ENCODE measurements at regions not wholly inside any gene's neighbourhood (a gene's known extent, or its start where the extent isn't known, plus 50 kb on each side); places are given as distances from the start of the nearest gene placed in this dataset.

GRCh38 chr6:40336296-40336695 is 250.9 kb downstream of the LRFN2 start:
- Histone ChIP-seq H3K9me3 (no peaks in the 10 kb centered on the region), H3K27ac (no peak overlapping the region), H3K4me1 (ENCODE audit: insufficient read depth) (no peaks in the 10 kb centered on the region), H3K27me3 (no peaks in the 10 kb centered on the region), H3K36me3 (no peaks in the 10 kb centered on the region), H3K4me3 (no peak overlapping the region)
- intact Hi-C loops (cut with DNase I): loop anchor here in 1 of 4 donors (10.0 kb wide), 1 partner anchor 699 kb away; the partner anchor contains the start of gene UNC5CL
- TF ChIP-seq, protein P1, sequence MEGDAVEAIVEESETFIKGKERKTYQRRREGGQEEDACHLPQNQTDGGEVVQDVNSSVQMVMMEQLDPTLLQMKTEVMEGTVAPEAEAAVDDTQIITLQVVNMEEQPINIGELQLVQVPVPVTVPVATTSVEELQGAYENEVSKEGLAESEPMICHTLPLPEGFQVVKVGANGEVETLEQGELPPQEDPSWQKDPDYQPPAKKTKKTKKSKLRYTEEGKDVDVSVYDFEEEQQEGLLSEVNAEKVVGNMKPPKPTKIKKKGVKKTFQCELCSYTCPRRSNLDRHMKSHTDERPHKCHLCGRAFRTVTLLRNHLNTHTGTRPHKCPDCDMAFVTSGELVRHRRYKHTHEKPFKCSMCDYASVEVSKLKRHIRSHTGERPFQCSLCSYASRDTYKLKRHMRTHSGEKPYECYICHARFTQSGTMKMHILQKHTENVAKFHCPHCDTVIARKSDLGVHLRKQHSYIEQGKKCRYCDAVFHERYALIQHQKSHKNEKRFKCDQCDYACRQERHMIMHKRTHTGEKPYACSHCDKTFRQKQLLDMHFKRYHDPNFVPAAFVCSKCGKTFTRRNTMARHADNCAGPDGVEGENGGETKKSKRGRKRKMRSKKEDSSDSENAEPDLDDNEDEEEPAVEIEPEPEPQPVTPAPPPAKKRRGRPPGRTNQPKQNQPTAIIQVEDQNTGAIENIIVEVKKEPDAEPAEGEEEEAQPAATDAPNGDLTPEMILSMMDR (IDR thresholded peaks at IDR 0.05): no peak
- no peak for DNase-seq
- WGBS, 3 donors: 75 to 90% (median 86%) methylated on average over 1 of the region's 1 CpG

- H3K36me3 ChIP-seq: no peaks in the 10 kb centered on the region
- no peak overlapping the region for H3K4me3 ChIP-seq
- no peak overlapping the region for H3K27ac ChIP-seq
- TF ChIP-seq, protein P1 (IDR thresholded peaks at IDR 0.05): no peak
- no peak for TF ChIP-seq EP300 (IDR thresholded peaks at IDR 0.05)
- TF ChIP-seq POLR2A (IDR thresholded peaks at IDR 0.05): no peak
- H3K27me3 ChIP-seq: no peaks in the 10 kb centered on the region
- intact Hi-C loops (cut with DNase I): loop anchor here in 1 of 4 donors (10.0 kb wide), 1 partner anchor 700 kb away; the partner anchor contains the start of gene UNC5CL
- H3K4me1 ChIP-seq (ENCODE audit: insufficient read depth): no peaks in the 10 kb centered on the region
- no peak for DNase-seq
- H3K9me3 ChIP-seq: no peaks in the 10 kb centered on the region
- WGBS, 3 donors: 53 to 56% (median 55%) methylated on average over 5 of the region's 5 CpGs
These were observed 252.5 kb downstream of the LRFN2 start for GRCh38 chr6:40334496-40335270.

GRCh38 chr6:40331545-40331944 is 255.6 kb downstream of the LRFN2 start:
- no peaks in the 10 kb centered on the region for H3K9me3 ChIP-seq
- no peak for DNase-seq
- 43 to 57% (median 48%) methylated on average over 3 of the region's 3 CpGs for WGBS, 3 donors
- H3K4me1 ChIP-seq (ENCODE audit: insufficient read depth): no peaks in the 10 kb centered on the region
- H3K4me3 ChIP-seq: no peak overlapping the region
- intact Hi-C loops (cut with DNase I): loop anchor here in 1 of 4 donors (10.0 kb wide), 1 partner anchor 703 kb away; the partner anchor contains the start of gene UNC5CL
- H3K36me3 ChIP-seq: no peaks in the 10 kb centered on the region
- no peaks in the 10 kb centered on the region for H3K27me3 ChIP-seq
- H3K27ac ChIP-seq: no peak overlapping the region
- TF ChIP-seq EP300 (IDR thresholded peaks at IDR 0.05) (no peak), POLR2A (IDR thresholded peaks at IDR 0.05) (no peak)
- TF ChIP-seq, protein P1 (IDR thresholded peaks at IDR 0.05): no peak

- intact Hi-C loops (cut with DNase I): loop anchor here in 1 of 4 donors (10.0 kb wide), 1 partner anchor 704 kb away; the partner anchor contains the start of gene UNC5CL
- no peak overlapping the region for H3K27ac ChIP-seq
- no peaks in the 10 kb centered on the region for H3K36me3 ChIP-seq
- TF ChIP-seq EP300 (IDR thresholded peaks at IDR 0.05) (no peak), POLR2A (IDR thresholded peaks at IDR 0.05) (no peak)
- TF ChIP-seq, protein P1 (IDR thresholded peaks at IDR 0.05): no peak
- no peak overlapping the region for H3K4me3 ChIP-seq
- H3K27me3 ChIP-seq: no peaks in the 10 kb centered on the region
- no peaks in the 10 kb centered on the region for H3K9me3 ChIP-seq
- DNase-seq: no peak
- H3K4me1 ChIP-seq (ENCODE audit: insufficient read depth): no peaks in the 10 kb centered on the region
- 16 to 39% (median 30%) methylated on average over 4 of the region's 4 CpGs for WGBS, 3 donors
These were observed 256.9 kb downstream of the LRFN2 start for GRCh38 chr6:40330301-40330721.
